Anterior cingulate cortex (tissue), 58 donors: ENCODE measurements at regions not wholly inside any gene's neighbourhood (a gene's known extent, or its start where the extent isn't known, plus 50 kb on each side); places are given as distances from the start of the nearest gene placed in this dataset.

Source experiments
- DNase-seq, 58 donors: peaks; one replicate each; lab custom pipeline; 2025; lab: John Stamatoyannopoulos, UW

DNA sequence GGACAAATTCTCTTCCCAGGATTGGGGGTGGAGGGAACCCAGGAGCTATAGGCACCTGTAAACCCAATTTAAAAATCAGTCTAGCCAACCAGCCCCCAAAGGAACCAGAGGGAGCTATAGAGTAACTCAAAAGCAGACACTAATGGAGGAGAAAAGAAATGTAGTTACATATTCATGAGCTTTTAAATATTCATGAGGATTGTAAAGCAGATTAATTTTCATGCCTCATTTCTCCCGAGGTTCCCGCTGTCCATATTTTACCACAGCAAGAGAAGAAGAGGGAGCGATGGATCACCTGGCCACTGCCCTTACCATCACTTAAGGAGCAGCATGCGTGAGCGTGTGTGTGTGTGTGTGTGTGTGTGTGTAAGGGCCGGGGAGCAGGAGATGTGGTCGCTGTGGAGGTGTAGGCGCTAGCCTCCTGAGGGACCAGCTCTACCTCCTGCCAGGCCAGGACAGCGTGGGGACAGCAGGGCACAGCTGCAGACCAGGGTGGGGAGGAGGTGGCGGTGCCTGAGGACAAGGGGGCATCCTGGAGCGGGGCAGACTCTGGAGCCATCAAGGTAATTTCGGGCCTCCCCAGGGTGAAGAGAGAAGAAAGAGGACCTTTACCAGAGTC, 100.7 kb upstream of the THY1 start:
- no peak for DNase-seq

- DNase-seq = no peak
Measured at GRCh38 chr11:119522609-119523008, 99.6 kb upstream of the THY1 start.

- DNase-seq = no peak
Measured at GRCh38 chr11:119521551-119521950, 98.6 kb upstream of the THY1 start.

GRCh38 chr11:119520966-119521365, 98.0 kb upstream of the THY1 start:
- DNase-seq = peak in 1 of 58 donors; percentile 14

GRCh38 chr11:119520400-119520799, 97.4 kb upstream of the THY1 start:
- no peak for DNase-seq

- DNase-seq = no peak
Measured at GRCh38 chr11:119519796-119520195, 96.8 kb upstream of the THY1 start.

GRCh38 chr11:119518746-119519730, 96.1 kb upstream of the THY1 start:
- DNase-seq = no peak

DNA sequence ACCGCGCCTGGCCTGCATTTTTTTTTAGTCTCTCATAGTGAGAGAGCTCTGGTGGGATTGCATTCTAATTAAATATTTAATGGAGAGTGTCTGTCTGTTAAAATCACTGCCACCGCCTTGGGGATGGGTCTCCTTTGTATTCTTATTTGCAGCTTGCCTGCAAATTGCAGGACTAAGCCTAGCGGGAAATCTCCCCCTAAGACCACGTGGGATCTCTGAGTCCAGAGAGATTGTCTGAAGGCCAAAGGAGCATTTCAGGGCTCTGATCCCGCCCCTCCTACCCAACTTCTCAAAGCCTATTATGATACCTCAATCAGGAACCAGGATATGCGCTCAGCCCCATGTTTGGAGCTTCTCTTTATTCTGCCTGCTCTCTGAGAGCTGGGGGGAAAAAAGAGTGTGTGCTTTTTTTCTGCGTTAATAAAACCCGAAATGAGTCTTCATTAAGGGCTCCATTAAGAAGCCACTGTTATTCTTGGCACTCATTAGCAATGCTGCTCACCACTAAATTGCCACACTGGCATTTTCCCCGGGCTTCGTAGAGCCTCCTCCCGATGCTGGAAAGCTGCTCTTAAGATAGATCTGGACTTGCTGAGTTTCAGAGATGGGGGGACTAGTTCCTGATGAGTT, 92.9 kb upstream of the THY1 start:
- DNase-seq = peak in 5 of 58 donors; percentile 5 to 18 (median 13)

GRCh38 chr11:119513806-119514170, 90.8 kb upstream of the THY1 start:
- no peak for DNase-seq

DNA sequence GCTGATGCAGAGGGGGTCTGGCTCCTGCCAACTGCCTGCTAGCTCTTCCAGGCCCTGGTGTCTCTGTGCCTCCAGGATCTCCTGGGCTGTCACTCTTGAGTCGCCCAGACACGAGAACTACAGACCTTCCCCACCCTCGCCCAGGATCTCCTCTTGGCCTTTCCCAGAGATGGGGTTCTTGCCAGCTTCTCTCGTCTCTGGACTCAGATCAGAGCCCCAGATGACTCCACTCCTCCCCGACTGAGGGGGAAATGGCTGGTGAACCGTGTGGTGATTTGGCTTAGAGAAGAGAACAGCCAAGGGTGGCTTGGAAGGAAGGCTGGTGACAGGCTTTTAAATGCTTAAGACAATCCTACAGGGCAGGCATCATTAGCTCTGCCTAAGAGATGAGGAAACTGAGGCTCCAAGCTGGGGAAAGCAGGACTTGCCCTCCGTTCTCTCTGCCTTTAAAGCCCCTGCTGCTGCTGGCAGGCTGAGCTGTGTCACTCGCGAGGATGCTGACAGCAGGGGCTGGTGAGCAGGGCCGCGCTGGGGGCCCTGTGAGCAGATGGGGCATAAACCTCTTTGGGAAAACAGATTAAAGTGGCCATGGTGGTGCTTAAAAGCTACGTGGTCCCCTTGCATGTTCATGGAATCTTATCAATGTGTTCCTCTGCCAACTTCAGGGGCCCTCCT, 90.3 kb upstream of the THY1 start:
- DNase-seq = no peak

GRCh38 chr11:119512369-119512768, 89.4 kb upstream of the THY1 start:
- no peak for DNase-seq

- no peak for DNase-seq
Measured at GRCh38 chr11:119511614-119512306, 88.8 kb upstream of the THY1 start.

GRCh38 chr11:119509969-119510401, 87.0 kb upstream of the THY1 start:
- peak in 20 of 58 donors; percentile 4 to 63 (median 17) for DNase-seq

DNA sequence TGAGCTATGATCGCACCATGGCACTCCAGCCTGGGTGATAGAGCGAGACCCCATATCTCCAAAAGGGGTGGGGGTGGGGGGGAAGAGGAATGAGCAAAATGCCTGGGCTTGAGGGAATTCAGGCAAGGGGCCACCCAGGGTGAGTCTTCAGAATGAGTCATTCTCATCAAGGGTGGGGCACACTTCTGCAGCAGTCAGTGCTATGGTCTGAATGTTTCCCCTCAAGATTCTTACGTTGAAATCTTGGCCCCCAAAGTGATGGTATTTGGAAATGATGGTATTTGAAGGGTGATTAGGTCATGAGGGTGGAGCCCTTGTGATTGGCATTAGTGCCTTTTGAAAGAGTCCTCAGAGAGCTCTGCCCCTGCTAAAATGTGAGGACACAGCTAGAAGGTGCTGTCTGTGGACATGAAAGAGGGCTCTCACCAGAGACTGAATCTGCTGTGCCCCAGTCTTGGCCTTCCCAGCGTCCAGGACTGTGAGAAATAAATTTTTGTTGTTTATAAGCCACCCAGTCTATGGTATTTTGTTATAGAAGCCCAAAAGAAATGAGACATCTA, 86.4 kb upstream of the THY1 start:
- DNase-seq = no peak

GRCh38 chr11:119506436-119506835, 83.5 kb upstream of the THY1 start:
- no peak for DNase-seq

GRCh38 chr11:119505861-119506260, 82.9 kb upstream of the THY1 start:
- DNase-seq = no peak

- no peak for DNase-seq
Measured at GRCh38 chr11:119505071-119505470, 82.1 kb upstream of the THY1 start.

DNA sequence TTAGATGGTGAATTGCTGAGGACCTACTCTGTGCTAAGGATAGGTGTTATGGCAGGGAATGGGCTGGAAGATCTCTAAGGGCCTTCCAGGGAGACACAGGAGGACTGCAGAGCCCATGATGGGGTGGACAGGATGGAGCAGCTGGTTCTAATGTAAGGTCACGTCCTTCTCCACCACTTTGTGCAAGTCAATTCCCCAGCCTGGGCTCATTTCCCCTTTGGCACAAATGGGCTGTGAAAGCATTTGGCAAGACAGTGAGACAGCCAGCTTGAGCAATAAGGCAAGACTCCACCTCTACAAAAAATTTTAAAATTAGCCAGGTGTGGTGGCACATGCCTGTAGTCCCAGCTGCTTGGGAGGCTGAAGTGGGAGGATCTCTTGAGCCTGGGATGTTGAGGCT, 81.4 kb upstream of the THY1 start:
- no peak for DNase-seq

DNA sequence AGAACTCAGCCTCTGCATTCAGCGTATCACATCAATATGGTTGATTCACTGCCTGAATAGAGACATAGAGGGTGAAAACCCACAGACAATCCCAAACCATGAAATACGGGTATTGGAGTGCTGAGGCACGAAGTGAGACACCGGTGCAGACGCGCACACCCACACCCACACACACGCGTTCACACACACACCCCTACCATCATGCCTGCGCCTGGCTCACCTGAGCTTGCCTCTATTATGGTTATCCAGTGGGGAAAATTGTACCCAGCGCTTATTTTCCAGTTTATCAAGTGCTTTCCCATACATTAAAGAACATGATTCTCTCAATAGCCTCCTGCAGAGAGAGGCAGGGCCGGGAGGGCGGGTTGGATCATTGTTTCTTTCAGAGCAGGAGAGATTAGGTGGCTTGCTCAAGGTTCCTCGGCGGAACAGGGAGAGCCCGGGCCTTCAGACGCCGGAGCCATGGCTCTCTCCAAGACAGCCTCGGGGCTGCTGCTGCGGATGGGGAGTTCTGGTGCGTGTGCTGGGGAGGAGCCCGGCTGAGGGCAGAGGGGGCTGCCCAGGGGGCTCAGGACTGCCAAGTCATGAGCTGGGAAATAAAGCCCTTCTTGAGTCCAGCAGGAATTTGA, 78.9 kb upstream of the THY1 start:
- DNase-seq = peak in 1 of 58 donors; percentile 24
